Stimulated activated CD4-positive, alpha-beta T cell treated with anti-CD3 and anti-CD28 coated beads, Interleukin-1b, Interleukin-23, amount 100 ng/mL, for 24 hours (primary cell): ENCODE measurements at regions not wholly inside any gene's neighbourhood (a gene's known extent, or its start where the extent isn't known, plus 50 kb on each side); places are given as distances from the start of the nearest gene placed in this dataset.

ENCODE experiments used
- DNase-seq, 4 experiments: peaks; one replicate each; pipeline ENCODE4 v3.0.0-alpha.2; 2020; ENCODE audit warnings: low read depth in 4 of 4, low spot score in 1 of 4

DNA sequence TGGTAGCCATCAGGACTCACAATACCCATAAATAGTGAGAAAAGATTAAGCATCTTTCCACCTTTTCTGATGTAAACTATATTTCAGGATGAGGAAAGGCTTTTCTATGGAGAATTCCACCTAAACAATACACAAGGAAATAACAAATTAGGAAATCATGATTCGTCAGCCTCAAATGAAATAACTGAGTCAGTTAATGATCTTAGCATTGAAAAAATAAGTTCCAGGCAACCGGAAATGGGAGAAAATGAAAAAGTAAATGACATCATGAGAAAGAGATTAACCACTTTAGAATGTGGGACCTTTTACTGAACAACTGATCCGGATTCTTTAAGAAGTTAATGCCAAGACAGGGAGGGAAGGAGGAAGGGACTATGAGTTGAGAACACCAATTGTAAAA is 742.3 kb downstream of the TNS3 start:
- no peak for DNase-seq

DNA sequence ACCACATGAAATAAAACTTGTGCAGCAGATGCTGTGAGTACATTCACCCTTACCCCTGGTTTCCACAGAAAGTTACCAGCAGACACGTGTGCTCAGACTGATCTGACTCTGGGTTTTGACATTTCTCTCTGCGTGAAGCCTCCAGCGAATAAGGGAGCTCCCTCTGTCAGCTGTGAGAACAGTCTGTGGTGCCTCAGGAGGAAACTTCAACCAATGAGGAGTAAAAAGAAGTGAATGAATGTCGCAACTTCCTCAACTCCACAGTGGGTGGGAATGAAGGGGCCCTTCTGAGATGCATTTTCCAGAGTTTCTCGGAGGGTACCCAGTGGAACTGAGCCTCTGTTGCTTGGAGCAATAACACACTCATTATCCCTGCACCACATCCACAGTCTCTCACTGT is 743.4 kb downstream of the TNS3 start:
- DNase-seq, result no peak

DNA sequence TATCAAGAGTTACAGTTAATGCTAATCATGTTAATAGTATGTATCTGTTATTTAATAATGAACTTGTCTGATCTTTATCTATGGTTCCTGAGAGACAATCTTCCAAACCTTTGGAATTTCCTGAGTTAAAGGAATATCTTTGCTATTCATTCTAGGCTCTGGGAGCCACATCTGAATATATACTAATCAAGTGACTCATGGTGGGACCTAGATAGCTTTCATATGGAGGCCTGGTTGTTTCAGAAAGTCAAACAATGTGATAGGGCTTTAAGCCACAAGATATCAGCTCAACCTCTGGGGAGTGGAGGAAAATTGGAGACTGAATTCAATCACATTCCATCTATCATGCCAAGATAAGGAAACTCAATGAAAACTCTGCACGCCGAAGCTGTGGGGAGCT is 746.4 kb downstream of the TNS3 start:
- DNase-seq, result no peak

DNA sequence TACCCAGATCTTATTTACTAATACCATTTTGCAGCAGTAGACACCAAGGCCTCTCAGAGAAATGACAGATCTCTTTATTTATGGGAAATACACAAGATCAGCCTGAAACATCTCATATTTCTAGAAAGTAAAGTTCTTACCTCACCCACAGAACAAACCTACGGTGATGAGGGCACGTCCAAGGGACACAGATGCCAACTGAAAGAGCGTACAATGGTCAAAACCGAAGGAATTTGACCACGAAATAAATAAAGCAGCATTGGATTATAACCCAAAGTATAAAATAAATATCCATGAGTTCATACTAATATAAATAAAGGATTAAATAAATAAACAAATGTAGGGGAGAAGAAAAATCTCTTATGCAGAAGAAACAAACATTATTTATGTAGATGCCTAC is 747.0 kb downstream of the TNS3 start:
- DNase-seq, result no peak

DNA sequence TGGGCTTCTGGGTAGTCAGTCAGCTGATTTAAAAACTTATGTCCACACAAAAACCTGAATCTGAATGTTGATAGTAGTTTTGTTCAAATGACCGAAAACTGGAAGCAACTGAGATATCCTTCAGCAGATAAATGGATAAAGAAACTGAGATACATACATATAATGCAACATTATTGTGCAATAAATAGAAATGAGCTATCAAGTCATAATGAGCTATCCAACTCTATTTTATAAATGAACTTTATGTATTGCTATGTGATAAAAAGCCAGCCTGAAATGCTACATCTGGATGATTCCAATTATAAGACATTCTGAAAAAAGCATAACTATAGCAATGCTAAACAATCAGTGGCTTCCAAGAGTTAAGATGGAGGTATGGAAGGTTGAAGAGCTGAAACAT is 748.7 kb downstream of the TNS3 start:
- no peak for DNase-seq

DNA sequence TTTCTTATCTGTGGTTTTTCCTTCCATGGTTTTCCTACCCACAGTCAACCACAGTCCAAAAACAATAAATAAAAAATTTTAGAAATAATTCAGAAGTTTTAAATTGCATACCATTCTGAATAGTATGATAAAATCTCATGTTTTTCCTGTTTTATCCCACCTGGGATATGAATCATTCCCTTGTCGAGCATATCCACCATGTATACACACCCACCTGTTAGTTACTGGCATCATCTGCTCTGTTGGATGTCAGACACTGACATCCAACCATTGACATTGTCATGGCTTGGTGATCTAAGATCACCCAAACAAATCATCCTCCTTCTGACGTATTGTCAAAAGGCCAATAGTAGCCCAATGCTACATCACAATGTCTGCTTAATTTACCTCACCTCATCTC is 749.8 kb downstream of the TNS3 start:
- DNase-seq, result no peak

DNA sequence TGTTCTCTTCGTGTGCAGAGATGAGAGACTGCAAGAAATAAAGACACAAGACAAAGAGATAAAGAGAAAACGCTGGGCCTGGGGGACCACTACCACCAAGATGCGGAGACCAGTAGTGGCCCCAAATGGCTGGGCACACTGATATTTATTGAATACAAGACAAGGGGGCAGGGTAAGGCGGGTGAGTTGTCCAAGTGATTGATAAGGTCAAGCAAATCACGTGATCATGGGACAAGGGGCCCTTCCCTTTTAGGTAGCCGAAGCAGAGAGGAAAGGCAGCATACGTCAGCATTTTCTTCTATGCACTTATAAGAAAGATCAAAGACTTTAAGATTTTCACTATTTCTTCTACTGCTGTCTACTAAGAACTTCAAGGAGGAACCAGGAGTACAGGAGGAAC is 762.1 kb downstream of the TNS3 start:
- DNase-seq, result no peak

DNA sequence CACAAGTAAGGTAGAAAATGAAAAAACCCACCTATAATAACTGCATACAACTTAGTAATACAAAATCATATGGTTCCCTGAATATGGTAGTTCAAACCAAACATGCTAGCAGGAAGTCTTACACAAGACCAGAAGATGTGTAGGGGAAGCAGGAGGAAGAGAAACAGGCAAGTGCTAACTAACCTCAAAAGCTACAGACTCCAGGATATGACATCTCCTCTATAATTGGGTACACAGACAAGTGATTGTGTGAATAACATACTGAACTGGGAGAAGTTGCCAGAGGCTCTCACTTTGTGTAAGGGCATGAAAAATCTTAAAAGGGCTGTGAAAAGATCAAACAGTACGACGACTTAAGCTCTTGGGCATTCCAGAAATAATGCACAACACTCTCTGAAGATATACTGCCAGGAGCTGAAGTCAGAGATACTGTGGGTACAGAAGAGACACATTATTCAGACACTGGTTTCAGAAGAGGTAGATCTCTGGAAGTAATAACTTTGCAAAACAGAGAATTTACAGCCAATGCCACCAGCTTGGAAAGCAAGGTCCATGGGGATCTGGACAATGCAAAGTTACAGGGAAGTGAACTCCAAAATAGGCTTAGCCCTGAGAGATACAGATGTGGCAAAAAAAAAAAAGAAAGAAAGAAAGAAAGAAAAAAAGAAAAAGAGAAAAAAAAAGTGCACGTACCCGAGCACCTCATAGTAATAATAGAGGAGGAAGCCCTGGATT is 767.2 kb downstream of the TNS3 start:
- DNase-seq, result no peak

DNA sequence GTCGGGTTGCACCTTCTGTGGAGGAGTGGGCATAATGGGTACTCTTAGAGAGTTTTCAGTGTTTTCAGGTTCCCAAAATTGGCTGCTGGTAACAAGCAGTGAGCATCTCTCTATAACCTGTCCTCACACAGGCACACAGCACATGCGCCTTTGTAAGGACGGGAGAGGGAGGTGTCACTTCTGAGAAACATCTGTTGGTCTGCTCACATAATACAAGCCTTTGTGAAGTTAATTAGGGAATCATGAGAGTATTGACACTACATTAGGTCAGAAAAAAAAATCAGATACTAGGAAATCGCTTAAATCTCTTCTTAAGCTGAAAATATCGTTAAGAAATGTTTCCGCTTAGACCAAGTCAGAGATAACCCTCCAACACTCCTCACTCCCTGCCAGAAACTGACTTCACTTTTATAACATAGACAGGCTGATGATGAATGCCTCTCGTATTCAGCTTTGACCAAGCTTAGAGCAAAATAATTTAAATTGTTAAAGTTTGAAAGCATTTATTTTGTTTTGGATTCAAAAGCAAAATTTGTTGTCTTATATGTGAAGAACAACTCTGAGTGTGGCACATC is 769.7 kb downstream of the TNS3 start:
- no peak for DNase-seq

DNA sequence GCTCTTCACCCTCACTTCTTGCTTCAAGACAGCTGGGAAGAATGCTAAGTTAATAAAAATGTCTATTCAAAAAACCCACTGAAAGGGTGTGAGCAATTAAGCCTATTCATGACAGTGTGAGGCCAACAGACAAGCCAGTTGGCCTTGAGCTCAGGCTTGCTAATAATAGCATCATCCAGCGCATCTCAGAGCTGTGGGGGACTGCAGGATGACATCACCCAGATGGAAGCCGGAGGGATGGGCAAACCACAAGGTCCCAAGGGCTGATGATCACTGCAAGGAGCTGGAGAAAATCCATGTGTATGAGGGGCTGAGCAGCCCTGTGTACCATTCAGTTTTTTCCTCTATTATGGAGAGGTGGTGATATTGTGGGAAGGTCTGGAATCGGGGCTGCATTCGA is 770.4 kb downstream of the TNS3 start:
- DNase-seq, result no peak

DNA sequence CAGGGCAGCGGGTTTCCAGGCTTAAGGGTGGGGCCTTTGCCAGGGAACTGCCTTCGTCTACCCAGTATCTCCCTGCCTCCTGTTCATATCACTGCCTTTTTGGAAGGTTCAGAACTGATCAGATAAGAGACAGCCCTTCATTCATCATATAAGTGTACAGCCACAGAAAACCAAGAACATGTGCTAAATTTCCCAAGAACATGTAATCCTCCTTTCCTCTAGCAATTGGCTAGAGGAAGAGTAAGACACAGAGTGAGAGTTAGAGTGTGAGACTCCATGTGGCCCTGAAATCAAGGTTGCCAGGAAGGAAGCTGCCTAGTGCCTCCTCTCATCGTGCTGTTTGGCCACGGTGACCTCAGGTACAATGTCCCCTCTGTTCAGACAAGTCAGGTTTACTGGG is 770.9 kb downstream of the TNS3 start:
- DNase-seq, result no peak

DNA sequence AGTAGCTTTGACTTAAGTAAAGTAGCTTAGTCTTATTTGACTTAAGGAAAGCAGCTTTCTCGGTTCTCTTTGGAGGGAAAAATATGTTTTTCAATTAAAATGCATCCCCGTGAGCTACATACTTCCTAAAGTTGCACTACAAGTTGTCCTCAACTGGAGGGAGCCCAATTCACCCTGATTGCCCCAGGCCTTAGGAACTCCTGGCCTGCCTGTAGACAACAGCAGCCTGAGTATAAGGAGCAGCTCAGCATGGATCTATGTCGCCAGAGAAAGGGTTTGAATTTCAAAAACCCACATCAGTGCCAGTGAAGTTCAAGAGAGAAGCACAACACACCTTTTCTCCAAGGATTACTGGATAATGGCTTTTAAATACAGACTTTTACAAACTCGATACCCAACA is 772.0 kb downstream of the TNS3 start:
- DNase-seq, result no peak

DNA sequence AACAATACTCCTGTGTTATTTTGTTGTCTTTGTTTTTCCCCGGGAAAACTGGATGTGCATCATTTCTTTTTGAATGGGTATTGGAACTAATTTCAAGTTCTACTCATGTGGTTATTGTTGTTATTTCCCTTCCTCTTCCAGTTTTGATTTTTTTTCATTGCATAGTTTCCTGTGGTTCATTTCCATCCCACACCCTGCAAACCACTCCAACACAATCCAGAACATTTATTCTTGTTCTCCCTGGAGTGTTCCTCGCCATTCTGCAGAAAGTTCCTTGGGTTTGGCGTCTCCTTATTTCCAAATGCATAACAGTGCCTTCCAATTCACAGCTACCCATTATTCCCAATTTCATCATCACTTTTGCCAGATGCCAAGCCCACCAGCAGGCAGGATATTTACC is 775.1 kb downstream of the TNS3 start:
- no peak for DNase-seq

DNA sequence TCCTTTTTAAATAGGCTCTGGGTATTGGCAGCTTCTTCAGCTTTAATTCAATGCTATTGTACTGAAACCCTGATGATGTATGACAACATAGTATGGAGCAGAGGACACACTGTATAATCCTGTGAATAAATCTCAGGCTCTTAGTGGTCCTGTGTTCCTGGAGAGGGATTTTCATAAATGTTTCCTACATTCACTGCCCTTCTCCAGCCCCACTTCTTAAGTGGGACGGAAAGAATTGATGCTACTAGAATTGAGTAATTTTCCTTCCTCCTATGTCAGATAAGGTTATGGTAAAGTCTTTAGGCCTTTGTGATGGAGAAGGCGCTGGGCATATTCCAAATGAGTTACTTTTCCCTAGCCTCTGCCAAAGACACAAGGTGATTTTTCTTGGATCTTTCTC is 779.4 kb downstream of the TNS3 start:
- no peak for DNase-seq

DNA sequence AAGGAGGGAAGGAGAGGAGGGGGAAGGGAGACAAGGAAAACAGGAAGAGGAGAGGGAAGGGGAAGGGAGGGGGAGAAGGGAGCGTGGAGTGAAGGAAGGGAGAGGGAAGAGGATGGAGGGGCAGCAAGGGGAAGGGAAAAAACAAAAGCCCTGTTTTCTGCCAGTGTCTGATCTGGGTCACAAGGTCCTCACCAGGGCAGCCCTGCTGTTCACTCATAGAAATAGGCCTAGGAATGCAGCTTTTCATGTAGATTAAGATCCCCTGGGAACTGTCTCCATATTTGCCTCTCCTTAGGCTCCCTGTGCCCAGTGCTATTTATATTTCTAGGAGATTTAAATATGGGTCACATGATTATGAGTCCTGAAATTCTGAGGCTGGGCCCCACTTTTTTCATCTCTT is 790.7 kb downstream of the TNS3 start:
- DNase-seq, result no peak

DNA sequence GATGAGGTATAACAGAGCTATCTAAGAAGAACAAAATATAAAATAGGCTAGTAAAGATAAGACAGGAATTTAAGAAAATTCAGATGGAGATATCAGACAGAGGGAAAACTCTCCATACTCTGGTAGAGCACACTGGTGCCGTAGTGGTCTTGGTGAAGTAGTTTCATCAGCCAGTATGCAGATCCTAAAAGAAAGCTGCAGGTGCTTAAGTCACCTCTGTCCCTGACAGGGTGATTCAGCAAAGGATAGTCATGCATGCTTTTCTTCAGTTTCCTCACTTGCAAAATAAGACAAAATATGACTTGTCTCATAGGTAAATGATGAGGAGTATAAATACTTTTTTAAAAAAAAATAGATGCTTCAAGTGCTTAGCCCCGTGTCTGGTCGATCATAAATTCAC is 794.9 kb downstream of the TNS3 start:
- no peak for DNase-seq

DNA sequence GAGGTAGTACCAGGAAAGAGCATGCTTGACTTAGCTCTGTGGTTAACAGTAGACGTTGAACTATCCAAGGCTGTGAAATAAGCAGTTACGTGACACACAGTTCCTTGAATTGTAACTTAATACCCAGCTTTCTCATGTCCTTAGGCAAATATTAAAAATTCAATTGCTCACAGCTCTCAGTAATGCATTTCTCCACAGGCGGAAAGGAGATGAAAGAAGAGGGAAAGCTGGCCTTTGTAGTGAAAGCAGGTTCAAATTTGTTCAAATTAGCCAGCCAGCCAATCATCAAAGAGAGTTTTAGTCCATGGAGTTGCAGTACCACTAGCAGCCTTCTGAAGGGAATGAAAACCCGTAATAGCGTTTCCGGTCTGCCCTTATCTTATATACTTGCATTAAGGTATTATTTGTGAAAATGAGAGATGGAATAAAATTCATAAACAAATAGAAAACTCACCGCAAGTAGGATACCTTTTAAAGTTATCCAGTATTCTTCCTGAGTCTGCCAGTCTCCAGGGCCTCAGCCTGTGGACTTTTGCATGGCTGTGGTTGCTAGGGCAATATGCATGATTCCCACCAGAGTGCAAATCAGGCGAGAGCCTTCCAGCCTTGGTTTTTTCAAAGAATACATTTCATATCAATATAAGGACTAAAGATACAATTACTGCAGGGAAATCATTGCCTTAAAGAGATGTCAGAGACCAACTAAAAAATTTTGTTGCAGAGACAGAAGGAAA is 795.5 kb downstream of the TNS3 start:
- no peak for DNase-seq

DNA sequence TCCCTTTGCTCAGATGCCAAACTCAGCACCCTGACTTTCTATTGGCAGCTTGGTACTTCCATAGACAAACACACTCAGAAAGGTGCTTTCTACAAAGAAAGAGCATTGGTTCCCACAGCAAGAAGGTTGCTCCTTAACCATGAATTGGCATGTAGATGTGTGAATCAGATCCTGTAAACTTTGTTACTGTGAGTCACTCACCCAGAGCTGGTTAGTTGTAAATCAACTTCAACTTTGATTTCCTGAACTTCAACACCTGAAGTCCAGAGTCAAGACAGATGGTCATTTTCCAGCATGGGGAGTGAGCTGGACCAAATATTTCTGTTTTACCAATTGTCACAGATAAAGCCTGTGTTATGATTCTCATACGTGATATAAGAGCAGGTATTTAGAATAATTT is 797.2 kb downstream of the TNS3 start:
- no peak for DNase-seq

DNA sequence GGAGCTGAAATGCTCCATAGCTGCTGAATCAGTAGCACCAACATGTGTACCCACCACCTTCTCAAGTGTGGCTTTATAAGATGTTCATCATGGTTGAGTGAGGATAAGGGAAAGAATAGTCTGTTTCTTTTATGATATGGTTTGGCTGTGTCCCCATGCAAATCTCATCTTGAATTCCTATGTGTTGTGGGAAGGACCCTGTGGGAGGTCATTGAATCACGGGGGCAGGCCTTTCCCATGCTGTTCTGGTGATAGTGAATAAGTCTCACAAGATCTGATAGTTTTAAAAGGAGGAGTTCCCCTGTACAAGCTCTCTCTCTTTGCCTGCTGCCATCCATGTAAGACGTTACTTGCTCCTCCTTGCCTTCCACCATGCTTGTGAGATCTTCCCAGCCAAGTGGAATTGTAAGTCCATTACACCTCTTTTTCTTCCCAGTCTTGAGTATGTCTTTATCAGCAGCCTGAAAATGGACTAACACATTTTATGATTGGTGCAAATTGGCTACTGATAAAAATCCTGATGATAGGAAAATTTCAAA is 799.9 kb downstream of the TNS3 start:
- no peak for DNase-seq

DNA sequence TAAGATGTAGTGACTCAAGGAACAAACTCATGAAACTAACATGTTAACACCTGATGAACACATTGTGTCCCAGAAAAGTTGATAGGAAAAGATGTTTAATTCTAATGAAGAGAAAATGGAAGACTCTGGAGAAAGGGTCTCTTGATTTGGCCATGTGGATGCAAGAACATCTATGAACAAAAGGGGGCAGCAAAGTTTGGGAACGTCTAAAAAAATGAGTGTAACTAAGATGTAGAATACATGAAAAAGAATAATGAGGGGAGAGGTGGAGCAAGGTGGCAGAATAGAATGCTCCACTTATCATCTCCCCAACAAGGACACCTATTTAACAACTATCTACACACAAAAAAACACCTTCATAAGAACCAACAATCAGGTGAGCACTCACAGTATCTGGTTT is 805.1 kb downstream of the TNS3 start:
- no peak for DNase-seq

DNA sequence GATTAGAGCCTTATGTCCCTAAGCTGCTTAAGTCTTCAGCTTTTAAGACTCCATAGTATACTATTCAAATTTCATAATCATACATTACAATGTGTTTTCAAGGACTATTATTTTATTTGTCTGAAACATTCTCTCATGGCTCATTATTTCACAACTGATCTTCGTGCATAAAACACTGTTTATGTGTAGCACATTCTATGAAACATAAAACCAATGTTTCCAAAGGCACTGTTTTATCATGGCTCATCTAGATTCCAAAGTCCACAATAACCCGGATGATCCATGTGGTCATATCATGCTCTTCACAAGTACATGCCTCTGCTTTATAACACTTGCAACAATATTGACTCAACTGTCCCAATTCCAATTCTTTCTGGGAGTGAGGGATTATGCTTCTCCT is 806.1 kb downstream of the TNS3 start:
- DNase-seq, result no peak

DNA sequence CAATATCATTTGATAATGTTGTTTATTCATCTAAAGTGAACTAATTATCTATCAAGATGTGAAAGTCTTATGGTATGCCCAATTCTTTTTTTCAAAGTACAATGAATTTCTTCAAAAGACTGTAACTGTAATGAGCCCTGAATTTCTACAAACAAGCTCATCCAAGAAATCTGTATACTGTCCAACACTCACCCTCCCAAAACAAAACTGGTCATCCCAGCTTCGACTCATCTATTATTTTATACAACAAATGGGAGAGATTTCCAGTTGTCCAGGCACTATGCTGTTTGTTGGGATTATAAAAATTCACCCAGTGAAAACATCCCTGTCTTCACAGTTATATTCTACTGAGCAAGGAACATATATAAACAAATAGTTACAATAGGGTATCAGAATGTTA is 806.9 kb downstream of the TNS3 start:
- DNase-seq, result no peak
